Lower leg skin (tissue), 4 donors: ENCODE measurements at regions not wholly inside any gene's neighbourhood (a gene's known extent, or its start where the extent isn't known, plus 50 kb on each side); places are given as distances from the start of the nearest gene placed in this dataset.

Source experiments
- DNase-seq, 2 donors: peaks; one replicate each; pipeline ENCODE4 v3.0.0-alpha.2; 2019; ENCODE audit warnings: low spot score in 2 of 2
- H3K4me3 ChIP-seq: fragments of 200-600 bp; sonication (generic); 2 replicates; pipeline ENCODE4 v1.5.1; 2017; ENCODE audit warnings: mild to moderate bottlenecking, low read depth; ENCODE audit not compliant: poor library complexity, severe bottlenecking
- POLR2A ChIP-seq, 2 donors: fragments of 450-650 bp; IDR thresholded peaks; one replicate each; pipeline ENCODE4 v1.6.1; 2016 to 2017; ENCODE audit warnings: antibody characterized with exemption in 2 of 2, mild to moderate bottlenecking in 1 of 2, moderate library complexity in 1 of 2
- WGBS, 2 donors: methylation state at CpG; one replicate each; pipeline ENCODE4 v1.1.5; 2018; 5-methylcytosine and 5-hydroxymethylcytosine counted together
- intact Hi-C: fragments of 100-400 bp; cut with DNase I; formaldehyde crosslinking; loops from one replicate; pipeline ENCODE4 v1.15.0; 2023; ENCODE audit warnings: low total_unique reads
- TF ChIP-seq, protein P1 (sequence below), 3 donors: fragments of 450-650 bp; IDR thresholded peaks; one replicate each; pipeline ENCODE4 v1.5.1; 2016; ENCODE audit warnings: antibody characterized with exemption in 3 of 3, mild to moderate bottlenecking in 3 of 3, moderate library complexity in 2 of 3

DNA sequence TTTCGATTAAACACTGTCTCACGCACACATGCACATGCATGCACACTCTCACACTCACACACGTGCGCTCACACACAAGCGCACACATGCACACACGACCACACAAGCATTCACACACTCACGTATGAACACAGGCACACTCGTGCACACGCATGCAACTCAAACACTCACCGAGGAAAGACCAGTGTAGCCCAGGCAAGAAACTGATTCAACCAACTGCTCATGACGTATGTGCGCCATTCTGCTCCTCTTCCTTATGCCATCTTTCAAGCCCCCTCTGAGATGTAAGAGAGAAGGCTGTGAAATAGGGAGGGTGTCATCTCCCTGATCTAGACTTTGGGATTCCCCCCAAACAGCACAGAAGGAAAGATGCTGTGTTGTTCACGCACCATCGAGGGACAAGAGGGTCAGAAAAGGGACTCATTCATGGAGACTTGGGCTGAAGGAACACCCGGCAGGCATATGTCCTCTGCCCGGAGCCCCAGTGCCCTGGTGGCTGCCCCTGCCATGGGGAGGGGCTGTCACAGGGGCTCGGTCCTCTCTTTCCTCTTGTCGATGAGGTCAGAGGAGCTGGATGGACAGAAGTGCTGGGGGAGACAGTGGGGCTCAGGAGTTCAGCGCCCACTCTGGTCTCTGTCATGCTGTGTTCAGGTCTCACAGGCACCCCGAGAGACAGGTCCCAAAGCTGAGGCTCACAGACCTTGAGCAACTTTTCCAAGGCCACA lies 130.1 kb upstream of the SHH start:
- no peak overlapping the region for H3K4me3 ChIP-seq
- no peak for TF ChIP-seq POLR2A (IDR thresholded peaks at IDR 0.05)
- TF ChIP-seq, protein P1, sequence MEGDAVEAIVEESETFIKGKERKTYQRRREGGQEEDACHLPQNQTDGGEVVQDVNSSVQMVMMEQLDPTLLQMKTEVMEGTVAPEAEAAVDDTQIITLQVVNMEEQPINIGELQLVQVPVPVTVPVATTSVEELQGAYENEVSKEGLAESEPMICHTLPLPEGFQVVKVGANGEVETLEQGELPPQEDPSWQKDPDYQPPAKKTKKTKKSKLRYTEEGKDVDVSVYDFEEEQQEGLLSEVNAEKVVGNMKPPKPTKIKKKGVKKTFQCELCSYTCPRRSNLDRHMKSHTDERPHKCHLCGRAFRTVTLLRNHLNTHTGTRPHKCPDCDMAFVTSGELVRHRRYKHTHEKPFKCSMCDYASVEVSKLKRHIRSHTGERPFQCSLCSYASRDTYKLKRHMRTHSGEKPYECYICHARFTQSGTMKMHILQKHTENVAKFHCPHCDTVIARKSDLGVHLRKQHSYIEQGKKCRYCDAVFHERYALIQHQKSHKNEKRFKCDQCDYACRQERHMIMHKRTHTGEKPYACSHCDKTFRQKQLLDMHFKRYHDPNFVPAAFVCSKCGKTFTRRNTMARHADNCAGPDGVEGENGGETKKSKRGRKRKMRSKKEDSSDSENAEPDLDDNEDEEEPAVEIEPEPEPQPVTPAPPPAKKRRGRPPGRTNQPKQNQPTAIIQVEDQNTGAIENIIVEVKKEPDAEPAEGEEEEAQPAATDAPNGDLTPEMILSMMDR (IDR thresholded peaks at IDR 0.05) = no peak
- peak in 1 of 2 donors; percentile 45 for DNase-seq
- intact Hi-C loops = no loop called here
- WGBS, 2 donors = 77 to 80% methylated on average over 20 of the region's 20 CpGs

DNA sequence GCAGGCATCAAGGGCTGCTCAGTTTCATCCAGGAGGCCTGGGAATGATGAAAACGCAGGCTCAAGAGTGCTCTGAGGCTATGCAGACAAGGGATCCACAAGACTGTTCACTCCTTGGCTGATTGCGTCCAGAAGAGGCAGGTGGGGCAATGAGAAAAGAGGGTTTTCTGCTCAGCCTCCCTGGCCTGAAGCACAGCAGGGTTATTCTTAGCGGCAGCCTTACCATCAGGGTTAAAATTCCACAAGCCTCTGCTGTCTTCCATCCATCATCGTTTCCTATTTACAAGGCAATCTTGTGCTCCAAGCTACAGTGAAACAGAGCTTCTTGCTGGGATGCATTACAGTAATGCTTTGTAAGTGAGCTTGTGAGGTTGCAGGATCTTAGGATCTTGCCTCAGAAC lies 129.4 kb upstream of the SHH start:
- no peak overlapping the region for H3K4me3 ChIP-seq
- WGBS, 2 donors = 21% methylated on average over 4 of the region's 4 CpGs
- intact Hi-C loops = no loop called here

DNA sequence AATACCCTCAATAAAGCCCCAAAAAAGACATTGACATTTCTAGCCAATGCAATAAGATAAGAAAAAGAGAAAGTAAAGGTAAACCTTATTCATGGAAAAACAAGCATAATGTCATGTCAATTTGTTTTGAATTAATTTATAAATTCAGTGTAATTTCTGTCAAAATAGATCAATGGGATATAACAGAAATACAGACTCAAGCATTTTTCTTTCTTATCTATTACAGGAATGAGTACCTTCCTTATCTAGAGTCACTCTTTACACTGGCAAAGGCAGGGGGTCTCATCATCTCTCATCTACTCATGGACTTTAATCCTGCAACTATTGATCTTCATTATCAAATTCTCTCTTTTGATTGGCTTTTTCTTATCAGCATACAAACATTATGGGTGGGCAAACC lies 127.1 kb upstream of the SHH start:
- TF ChIP-seq, protein P1 (IDR thresholded peaks at IDR 0.05) = no peak
- no peak for TF ChIP-seq POLR2A (IDR thresholded peaks at IDR 0.05)
- DNase-seq = no peak
- H3K4me3 ChIP-seq = no peak overlapping the region
- intact Hi-C loops = no loop called here

More for the DNA sequence above, 129.4 kb upstream of the SHH start:
- TF ChIP-seq, protein P1 (IDR thresholded peaks at IDR 0.05) = no peak
- TF ChIP-seq POLR2A (IDR thresholded peaks at IDR 0.05) = no peak
- peak in 1 of 2 donors; percentile 50 for DNase-seq

DNA sequence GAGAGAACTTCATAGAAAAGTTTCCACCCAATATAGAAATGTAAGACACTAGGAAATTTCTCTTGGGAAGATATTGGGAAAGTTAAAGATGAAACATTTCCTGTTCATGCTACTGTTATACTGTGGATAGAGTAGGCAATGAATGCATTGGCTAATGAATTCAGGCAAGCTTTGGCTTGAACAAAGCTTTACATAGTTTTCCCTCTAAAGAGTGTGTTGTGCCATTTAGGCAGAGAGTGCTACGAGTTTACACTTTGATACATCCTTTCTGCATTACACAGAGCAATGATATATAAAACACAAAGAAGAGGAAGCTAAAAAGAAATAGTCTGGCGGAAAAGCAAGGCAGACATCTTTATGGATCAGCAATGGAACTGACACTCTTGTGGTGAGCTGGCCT lies 125.9 kb upstream of the SHH start:
- no peak for DNase-seq
- 21 to 25% methylated on average over 2 of the region's 2 CpGs for WGBS, 2 donors
- intact Hi-C loops = no loop called here
- no peak overlapping the region for H3K4me3 ChIP-seq
- TF ChIP-seq, protein P1 (IDR thresholded peaks at IDR 0.05) = no peak
- no peak for TF ChIP-seq POLR2A (IDR thresholded peaks at IDR 0.05)

DNA sequence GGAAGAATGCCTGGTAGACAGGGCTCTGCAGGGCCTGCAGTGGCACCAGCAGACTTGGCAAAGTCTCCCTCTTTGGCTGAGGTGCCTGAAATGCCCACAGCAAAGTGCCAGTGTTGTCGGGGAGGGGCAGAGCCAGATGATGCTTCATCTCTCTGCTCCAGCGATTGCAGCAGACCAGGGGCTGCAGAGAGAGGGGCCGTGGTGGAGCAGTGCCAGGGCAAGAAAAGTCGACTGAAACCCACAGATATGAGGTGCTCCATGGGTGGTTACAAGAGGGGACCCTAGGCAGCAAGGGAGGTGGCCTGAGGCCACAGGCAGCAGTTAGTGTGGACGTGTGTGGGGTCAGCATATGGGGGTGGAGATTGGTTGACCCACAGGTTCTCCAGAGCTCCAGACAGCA lies 123.5 kb upstream of the SHH start:
- DNase-seq = peak in 1 of 2 donors; percentile 81
- H3K4me3 ChIP-seq = no peak overlapping the region
- TF ChIP-seq, protein P1 (IDR thresholded peaks at IDR 0.05) = no peak
- no peak for TF ChIP-seq POLR2A (IDR thresholded peaks at IDR 0.05)
- 53 to 65% methylated on average over 5 of the region's 5 CpGs for WGBS, 2 donors
- intact Hi-C loops = no loop called here
